ENCODE measurements at regions not wholly inside any gene's neighbourhood (a gene's known extent, or its start where the extent isn't known, plus 50 kb on each side); places are given as distances from the start of the nearest gene placed in this dataset.

DNA sequence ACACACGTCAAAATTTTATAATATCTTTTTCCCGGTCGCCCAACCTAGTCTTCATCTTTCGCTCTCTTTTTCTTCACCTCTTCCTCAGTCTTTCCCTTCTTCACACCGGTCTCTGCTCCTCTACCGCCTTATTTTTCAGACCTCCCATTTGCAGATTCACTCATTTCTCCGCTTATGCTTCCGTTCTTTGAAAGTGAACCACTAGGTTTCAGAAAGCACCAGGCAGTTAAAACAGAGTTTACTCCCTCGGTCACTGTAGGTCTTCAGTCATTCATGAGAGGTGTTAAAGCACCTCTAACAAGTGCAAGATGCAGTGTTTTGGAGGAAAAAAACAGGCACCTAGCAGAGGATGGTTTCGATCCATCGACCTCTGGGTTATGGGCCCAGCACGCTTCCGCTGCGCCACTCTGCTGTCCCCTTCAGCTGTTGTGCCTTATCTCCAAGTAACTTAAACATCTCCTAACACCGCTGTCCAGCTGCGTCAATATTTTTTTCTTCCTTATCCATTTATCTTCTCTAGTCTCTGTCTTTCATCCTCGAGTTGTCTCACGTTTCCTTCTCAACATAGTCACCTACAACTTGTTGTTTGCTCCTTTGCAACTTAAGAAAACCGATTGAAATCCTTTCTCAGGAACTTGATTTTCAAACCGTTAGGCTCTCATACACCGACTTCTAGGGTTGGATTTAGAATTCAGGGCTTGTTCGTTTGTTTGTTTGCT lies 119.7 kb upstream of the ZNF184 start (continued):
- TF ChIP-seq, protein P1, sequence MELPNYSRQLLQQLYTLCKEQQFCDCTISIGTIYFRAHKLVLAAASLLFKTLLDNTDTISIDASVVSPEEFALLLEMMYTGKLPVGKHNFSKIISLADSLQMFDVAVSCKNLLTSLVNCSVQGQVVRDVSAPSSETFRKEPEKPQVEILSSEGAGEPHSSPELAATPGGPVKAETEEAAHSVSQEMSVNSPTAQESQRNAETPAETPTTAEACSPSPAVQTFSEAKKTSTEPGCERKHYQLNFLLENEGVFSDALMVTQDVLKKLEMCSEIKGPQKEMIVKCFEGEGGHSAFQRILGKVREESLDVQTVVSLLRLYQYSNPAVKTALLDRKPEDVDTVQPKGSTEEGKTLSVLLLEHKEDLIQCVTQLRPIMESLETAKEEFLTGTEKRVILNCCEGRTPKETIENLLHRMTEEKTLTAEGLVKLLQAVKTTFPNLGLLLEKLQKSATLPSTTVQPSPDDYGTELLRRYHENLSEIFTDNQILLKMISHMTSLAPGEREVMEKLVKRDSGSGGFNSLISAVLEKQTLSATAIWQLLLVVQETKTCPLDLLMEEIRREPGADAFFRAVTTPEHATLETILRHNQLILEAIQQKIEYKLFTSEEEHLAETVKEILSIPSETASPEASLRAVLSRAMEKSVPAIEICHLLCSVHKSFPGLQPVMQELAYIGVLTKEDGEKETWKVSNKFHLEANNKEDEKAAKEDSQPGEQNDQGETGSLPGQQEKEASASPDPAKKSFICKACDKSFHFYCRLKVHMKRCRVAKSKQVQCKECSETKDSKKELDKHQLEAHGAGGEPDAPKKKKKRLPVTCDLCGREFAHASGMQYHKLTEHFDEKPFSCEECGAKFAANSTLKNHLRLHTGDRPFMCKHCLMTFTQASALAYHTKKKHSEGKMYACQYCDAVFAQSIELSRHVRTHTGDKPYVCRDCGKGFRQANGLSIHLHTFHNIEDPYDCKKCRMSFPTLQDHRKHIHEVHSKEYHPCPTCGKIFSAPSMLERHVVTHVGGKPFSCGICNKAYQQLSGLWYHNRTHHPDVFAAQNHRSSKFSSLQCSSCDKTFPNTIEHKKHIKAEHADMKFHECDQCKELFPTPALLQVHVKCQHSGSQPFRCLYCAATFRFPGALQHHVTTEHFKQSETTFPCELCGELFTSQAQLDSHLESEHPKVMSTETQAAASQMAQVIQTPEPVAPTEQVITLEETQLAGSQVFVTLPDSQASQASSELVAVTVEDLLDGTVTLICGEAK (IDR thresholded peaks at IDR 0.05), result 0 out of 2 replicates have a peak, but pooled peaks have one; percentile 26
- TF ChIP-seq, protein P1 (CRISPR knock-in tag; IDR thresholded peaks at IDR 0.05), result peak; percentile 52; the same call in 1 of the 2 replicates
- TF ChIP-seq, protein P2, sequence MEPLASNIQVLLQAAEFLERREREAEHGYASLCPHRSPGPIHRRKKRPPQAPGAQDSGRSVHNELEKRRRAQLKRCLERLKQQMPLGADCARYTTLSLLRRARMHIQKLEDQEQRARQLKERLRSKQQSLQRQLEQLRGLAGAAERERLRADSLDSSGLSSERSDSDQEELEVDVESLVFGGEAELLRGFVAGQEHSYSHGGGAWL (CRISPR knock-in tag; IDR thresholded peaks at IDR 0.05), result 0 out of 2 replicates have a peak, but pooled peaks have one; percentile 73
- no peak for TF ChIP-seq REL (CRISPR knock-in tag; conservative IDR thresholded peaks at IDR 0.05)
- TF ChIP-seq, protein P3, sequence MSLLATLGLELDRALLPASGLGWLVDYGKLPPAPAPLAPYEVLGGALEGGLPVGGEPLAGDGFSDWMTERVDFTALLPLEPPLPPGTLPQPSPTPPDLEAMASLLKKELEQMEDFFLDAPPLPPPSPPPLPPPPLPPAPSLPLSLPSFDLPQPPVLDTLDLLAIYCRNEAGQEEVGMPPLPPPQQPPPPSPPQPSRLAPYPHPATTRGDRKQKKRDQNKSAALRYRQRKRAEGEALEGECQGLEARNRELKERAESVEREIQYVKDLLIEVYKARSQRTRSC (CRISPR knock-in tag; IDR thresholded peaks at IDR 0.05; ENCODE audit: low read depth), result no peak
- TF ChIP-seq YY1 (IDR thresholded peaks at IDR 0.05; ENCODE audit: insufficient read depth, insufficient replicate concordance, low read depth, low read length), result peak; percentile 24
- TF ChIP-seq TEAD2 (CRISPR knock-in tag; IDR thresholded peaks at IDR 0.05), result no peak
- TF ChIP-seq RCOR2 (CRISPR knock-in tag; IDR thresholded peaks at IDR 0.05), result peak; percentile 85
- peak; percentile 83 for TF ChIP-seq ETV5 (CRISPR knock-in tag; IDR thresholded peaks at IDR 0.05; ENCODE audit: borderline replicate concordance)
- no peak for TF ChIP-seq ZNF850 (CRISPR knock-in tag; conservative IDR thresholded peaks at IDR 0.05)
- TF ChIP-seq, protein P4, sequence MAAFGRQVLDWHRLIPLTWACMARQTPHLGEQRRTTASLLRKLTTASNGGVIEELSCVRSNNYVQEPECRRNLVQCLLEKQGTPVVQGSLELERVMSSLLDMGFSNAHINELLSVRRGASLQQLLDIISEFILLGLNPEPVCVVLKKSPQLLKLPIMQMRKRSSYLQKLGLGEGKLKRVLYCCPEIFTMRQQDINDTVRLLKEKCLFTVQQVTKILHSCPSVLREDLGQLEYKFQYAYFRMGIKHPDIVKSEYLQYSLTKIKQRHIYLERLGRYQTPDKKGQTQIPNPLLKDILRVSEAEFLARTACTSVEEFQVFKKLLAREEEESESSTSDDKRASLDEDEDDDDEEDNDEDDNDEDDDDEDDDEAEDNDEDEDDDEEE (CRISPR knock-in tag; IDR thresholded peaks at IDR 0.05), result peak; percentile 18; the same call in 1 of the 2 replicates
- no peak for TF ChIP-seq RBAK (CRISPR knock-in tag; IDR thresholded peaks at IDR 0.05)
- TF ChIP-seq ZFY (CRISPR knock-in tag; IDR thresholded peaks at IDR 0.05), result peak; percentile 42; the same call in 1 of the 2 replicates
- TF ChIP-seq, protein P5, sequence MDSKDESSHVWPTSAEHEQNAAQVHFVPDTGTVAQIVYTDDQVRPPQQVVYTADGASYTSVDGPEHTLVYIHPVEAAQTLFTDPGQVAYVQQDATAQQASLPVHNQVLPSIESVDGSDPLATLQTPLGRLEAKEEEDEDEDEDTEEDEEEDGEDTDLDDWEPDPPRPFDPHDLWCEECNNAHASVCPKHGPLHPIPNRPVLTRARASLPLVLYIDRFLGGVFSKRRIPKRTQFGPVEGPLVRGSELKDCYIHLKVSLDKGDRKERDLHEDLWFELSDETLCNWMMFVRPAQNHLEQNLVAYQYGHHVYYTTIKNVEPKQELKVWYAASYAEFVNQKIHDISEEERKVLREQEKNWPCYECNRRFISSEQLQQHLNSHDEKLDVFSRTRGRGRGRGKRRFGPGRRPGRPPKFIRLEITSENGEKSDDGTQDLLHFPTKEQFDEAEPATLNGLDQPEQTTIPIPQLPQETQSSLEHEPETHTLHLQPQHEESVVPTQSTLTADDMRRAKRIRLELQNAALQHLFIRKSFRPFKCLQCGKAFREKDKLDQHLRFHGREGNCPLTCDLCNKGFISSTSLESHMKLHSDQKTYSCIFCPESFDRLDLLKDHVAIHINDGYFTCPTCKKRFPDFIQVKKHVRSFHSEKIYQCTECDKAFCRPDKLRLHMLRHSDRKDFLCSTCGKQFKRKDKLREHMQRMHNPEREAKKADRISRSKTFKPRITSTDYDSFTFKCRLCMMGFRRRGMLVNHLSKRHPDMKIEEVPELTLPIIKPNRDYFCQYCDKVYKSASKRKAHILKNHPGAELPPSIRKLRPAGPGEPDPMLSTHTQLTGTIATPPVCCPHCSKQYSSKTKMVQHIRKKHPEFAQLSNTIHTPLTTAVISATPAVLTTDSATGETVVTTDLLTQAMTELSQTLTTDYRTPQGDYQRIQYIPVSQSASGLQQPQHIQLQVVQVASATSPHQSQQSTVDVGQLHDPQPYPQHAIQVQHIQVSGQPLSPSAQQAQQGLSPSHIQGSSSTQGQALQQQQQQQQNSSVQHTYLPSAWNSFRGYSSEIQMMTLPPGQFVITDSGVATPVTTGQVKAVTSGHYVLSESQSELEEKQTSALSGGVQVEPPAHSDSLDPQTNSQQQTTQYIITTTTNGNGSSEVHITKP (CRISPR knock-in tag; IDR thresholded peaks at IDR 0.05; ENCODE audit: low read depth), result no peak

Measured in HepG2 (cell line).